ENCODE measurements at regions not wholly inside any gene's neighbourhood (a gene's known extent, or its start where the extent isn't known, plus 50 kb on each side); places are given as distances from the start of the nearest gene placed in this dataset.

GRCh38 chr4:187135878-187136277, 412.2 kb upstream of the FAT1 start:
- Histone ChIP-seq H3K36me3 (ENCODE audit: low read length) (no peaks in the 10 kb centered on the region), H3K9me2 (replicated peaks; ENCODE audit: insufficient read depth, low read length) (no peaks in the 10 kb centered on the region), H3K27me3 (ENCODE audit: low read length) (no peaks in the 10 kb centered on the region), H2AFZ (ENCODE audit: low read depth, low read length, severe bottlenecking) (no peak overlapping the region), H3K4me3 (ENCODE audit: insufficient read depth, low read length, poor library complexity, severe bottlenecking) (no peak overlapping the region), H3K4me2 (ENCODE audit: low read depth, low read length, poor library complexity, severe bottlenecking) (no peak overlapping the region), H3F3A (ENCODE audit: insufficient read depth) (no peaks in the 10 kb centered on the region), H3K9ac (ENCODE audit: low read length) (no peak overlapping the region), H3K79me2 (ENCODE audit: insufficient read depth, low read length) (no peaks in the 10 kb centered on the region), H3K9me3 (ENCODE audit: insufficient read depth, low read length) (no peaks in the 10 kb centered on the region), H4K20me1 (ENCODE audit: low read depth, low read length) (no peaks in the 10 kb centered on the region), H3K27ac (ENCODE audit: low read depth, low read length) (no peak overlapping the region)
- no peak for TF ChIP-seq CTCF (IDR thresholded peaks at IDR 0.05; ENCODE audit: insufficient read depth, low read length, poor library complexity, severe bottlenecking)
- TF ChIP-seq EZH2phosphoT487 (conservative IDR thresholded peaks at IDR 0.05; ENCODE audit: low read length), result no peak

- Histone ChIP-seq H3K27me3 (ENCODE audit: low read length) (no peaks in the 10 kb centered on the region), H4K20me1 (ENCODE audit: low read depth, low read length) (no peaks in the 10 kb centered on the region), H3K27ac (ENCODE audit: low read depth, low read length) (no peak overlapping the region), H3K9ac (ENCODE audit: low read length) (no peak overlapping the region), H3F3A (ENCODE audit: insufficient read depth) (no peaks in the 10 kb centered on the region), H3K36me3 (ENCODE audit: low read length) (no peaks in the 10 kb centered on the region), H3K4me3 (ENCODE audit: insufficient read depth, low read length, poor library complexity, severe bottlenecking) (no peak overlapping the region), H2AFZ (ENCODE audit: low read depth, low read length, severe bottlenecking) (no peak overlapping the region), H3K9me2 (replicated peaks; ENCODE audit: insufficient read depth, low read length) (no peaks in the 10 kb centered on the region), H3K9me3 (ENCODE audit: insufficient read depth, low read length) (no peaks in the 10 kb centered on the region), H3K79me2 (ENCODE audit: insufficient read depth, low read length) (no peaks in the 10 kb centered on the region), H3K4me2 (ENCODE audit: low read depth, low read length, poor library complexity, severe bottlenecking) (no peak overlapping the region)
- TF ChIP-seq CTCF (IDR thresholded peaks at IDR 0.05; ENCODE audit: insufficient read depth, low read length, poor library complexity, severe bottlenecking), result no peak
- no peak for TF ChIP-seq EZH2phosphoT487 (conservative IDR thresholded peaks at IDR 0.05; ENCODE audit: low read length)
Observed at GRCh38 chr4:187139141-187139540, 415.5 kb upstream of the FAT1 start.

DNA sequence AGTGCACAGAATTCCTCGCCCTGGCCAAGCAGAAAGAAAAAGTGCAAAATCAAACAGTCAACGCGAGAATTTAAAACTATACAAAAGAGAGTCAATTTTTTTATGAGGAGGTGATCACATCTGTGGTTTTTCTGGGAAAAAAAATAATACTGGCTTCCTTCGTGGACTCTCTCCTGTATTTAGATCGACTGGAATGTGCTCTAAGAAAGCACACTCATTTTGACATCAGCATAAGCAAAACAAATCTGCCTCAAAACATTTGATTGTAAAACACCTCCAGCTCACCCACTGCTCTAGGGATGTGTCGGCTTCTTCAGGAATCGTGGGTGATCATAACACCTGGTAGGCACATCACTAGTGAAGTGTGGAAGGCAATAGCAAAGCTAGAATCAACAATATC, 417.4 kb upstream of the FAT1 start:
- Histone ChIP-seq H3K27ac (ENCODE audit: low read depth, low read length) (no peak overlapping the region), H4K20me1 (ENCODE audit: low read depth, low read length) (no peaks in the 10 kb centered on the region), H3K27me3 (ENCODE audit: low read length) (no peaks in the 10 kb centered on the region), H3K9ac (ENCODE audit: low read length) (no peak overlapping the region), H3K4me2 (ENCODE audit: low read depth, low read length, poor library complexity, severe bottlenecking) (no peak overlapping the region), H3K9me2 (replicated peaks; ENCODE audit: insufficient read depth, low read length) (no peaks in the 10 kb centered on the region), H3K79me2 (ENCODE audit: insufficient read depth, low read length) (no peaks in the 10 kb centered on the region), H3F3A (ENCODE audit: insufficient read depth) (no peaks in the 10 kb centered on the region), H3K36me3 (ENCODE audit: low read length) (no peaks in the 10 kb centered on the region), H3K9me3 (ENCODE audit: insufficient read depth, low read length) (no peaks in the 10 kb centered on the region), H3K4me3 (ENCODE audit: insufficient read depth, low read length, poor library complexity, severe bottlenecking) (no peak overlapping the region), H2AFZ (ENCODE audit: low read depth, low read length, severe bottlenecking) (no peak overlapping the region)
- TF ChIP-seq CTCF (IDR thresholded peaks at IDR 0.05; ENCODE audit: insufficient read depth, low read length, poor library complexity, severe bottlenecking) (no peak), EZH2phosphoT487 (conservative IDR thresholded peaks at IDR 0.05; ENCODE audit: low read length) (no peak)

Measured in SU-DHL-6 (cell line).